Forelimb muscle (tissue), 1 donor: ENCODE measurements at regions not wholly inside any gene's neighbourhood (a gene's known extent, or its start where the extent isn't known, plus 50 kb on each side); places are given as distances from the start of the nearest gene placed in this dataset.
"Not testable (repeated sequence)": the region's sequence is repeated elsewhere in the genome, so short reads cannot be mapped to it uniquely, and the experiment has no call there.

Source experiments
- DNase-seq: peaks from one replicate; pipeline ENCODE4 v3.0.0-alpha.2; 2013; ENCODE audit warnings: low read depth

DNA sequence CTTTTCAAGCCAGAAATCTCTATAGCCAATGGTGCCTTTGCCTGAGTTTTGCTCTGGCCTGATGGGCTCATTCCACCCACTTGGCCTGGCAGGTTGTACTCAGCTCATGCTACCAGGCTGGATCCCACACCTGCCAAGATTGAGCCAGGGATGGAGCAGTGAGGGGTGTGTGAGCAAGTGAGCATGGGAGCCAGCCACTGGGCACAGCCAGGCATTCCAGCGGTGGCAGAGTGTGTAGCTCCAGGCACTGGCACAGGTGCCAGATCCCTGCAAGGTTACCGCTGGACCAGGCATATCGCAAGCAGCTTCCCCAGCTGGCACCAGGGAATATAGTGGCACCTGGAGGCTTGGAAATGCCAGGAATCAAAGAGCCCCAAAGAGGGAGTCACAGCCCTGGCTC lies 2395.6 kb upstream of the C9orf72 start:
- DNase-seq = no peak

DNA sequence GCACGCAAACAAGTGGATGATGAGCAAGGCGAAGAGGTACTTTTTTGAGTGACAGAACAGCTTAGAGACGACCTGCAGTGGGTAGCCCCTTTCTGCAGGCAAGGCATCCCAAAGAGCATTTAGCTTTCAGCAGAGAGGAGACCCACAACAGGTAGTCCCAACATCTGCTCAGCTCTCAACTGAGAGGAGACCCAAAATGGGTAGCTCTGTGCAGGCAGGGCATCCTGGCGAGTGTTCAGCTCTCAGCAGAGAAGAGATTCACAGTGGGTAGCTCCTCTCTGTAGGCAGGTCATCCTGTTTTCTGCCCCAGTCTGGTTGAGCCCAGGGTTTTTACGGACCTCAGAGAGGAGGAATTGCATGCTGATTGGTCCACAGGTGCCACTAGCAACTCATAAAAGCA lies 2396.1 kb upstream of the C9orf72 start:
- no peak for DNase-seq

DNA sequence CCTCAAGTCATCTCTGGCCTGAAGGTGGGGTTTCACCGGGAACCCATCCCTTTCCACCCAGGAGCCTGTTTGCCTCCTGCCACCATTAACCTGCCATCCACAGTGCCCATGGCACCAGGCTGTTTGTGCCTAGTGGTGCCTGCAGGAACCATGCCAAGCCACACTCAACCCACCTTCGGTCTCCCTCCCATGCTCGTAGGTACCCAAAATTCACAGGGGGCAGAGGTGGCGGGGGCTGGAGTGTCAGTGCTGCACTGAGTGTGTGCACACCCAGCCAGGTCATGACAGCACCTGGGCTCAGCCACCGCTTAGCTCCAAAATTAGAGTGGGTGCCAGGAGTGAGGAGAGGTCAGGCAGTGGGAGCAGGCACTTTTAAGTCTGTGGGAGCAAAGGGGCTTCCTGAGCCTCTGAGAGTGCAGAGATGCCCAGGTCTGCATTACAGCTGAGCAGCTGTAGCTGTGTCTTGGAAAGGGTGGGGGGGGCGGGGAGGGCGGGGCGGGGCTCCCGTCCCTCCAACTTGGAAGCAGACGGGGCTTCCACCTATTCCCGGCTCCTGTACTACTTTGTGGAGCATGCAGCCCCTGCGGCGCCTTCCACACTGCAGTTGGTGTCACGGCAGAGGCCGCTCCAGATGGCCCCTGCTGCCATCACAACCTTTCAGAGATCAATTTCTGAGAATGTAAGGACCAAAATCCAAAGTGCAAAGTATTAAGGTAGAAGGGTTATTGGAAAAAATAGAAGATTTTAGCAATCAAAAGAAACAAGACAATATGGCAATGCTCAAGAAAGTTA lies 2396.8 kb upstream of the C9orf72 start:
- DNase-seq = no peak

DNA sequence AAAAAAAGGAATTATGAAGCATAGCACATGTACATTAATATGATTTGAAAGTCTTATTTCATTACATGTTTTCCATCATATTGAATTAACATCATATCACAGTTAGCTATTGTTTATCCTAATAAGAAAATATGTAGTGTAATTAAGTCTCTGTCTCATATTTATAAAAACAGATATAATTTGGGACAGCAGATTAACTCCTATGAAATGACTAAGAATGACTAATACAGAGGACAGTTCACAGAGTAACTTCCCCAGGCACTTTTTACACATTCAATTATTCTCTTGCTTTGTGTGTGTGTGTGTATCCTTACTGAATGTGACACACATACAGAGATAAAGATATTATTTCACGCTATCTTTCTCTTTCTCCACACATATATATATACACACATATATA lies 2400.9 kb upstream of the C9orf72 start:
- DNase-seq = no peak

DNA sequence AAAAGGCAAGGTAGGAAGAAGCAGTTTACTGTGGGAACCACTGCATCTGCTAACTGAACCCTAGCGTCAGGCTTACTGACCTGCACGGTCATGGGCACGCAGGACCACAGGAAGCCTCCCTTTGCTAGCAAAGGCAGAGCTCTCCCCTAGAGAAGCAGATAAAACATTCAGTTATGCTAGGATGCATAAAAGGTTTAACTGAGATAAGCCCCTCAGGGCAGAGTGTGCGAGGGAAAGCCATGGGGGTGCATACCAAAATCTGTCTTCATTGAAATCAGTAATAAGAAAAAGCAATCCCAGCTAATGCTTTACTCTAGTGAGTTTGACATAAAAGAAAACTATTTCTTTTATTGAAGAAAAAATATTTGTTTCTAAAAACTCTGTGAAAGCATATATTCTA lies 2403.7 kb upstream of the C9orf72 start:
- DNase-seq = no peak

DNA sequence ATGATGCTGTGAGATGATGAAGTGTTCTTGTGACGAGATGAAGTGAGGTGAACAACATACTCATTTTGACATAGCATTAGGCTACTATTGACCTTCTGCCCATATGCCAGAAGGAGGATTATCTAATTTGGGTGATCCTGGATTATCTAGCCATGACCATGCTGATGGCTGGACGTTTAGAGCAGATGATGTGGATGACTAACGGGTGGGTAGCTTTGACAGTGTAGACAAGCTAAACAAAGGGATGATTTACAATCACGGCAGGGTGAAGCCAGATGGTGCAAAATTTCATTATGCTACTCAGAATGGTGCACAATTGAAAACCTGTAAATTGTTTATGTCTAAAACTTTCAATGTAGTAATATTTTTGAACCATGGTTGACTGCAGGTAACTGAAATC lies 2403.4 kb upstream of the ACO1 start:
- no peak for DNase-seq

DNA sequence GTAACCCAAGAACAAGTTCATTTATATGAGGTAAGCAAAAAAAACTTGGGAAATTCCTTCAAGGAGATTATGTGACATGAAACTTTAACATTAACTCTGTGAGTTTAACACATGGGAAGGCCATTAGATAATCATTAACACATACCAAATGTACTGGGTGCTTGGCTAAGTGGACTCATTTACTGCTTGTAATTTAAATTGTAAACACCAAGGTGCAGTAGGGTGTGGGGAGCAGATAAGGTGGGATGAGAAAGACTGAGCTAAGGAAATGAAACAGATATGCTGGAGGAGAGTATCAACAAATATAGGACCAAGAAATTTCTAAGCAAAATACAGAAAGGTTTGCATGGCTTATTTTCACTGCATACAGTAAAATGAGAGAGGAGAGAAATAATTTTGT lies 2384.8 kb upstream of the ACO1 start:
- no peak for DNase-seq

DNA sequence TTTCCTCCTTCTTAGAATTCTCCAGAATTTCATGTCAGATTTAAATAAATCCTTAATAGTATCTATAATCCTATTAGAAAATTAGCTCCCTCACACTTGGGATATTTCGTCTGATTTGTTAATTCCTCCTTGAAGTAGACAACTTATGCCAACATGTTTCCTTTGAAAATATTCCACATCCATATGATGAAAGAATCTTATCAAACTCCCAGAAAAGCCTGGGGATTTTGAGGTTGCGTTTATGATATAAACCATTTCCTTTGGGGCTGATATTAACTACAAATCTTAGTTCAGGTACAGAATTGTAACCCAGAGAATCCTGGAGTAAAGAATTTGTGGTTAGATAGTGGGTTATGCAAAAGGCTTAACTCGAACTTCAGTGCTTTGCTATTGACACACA lies 2373.8 kb upstream of the ACO1 start:
- DNase-seq = no peak

DNA sequence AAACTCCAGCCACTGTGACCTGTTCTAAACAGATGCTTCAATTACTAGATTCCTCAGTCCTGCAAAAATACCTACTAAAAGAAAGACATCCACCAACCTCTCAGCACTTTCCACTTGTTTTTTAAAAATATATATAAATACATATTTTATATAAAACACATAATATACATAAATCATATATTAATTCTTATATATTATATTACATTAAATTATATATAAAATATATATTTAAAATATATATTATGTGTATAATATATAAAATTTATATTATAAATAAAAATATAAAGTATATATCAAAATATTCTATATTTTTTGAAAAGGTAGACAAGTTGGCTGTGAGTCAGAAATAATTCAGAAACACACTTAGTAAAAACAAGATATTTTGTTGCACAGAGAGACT lies 2371.8 kb upstream of the ACO1 start:
- no peak for DNase-seq

DNA sequence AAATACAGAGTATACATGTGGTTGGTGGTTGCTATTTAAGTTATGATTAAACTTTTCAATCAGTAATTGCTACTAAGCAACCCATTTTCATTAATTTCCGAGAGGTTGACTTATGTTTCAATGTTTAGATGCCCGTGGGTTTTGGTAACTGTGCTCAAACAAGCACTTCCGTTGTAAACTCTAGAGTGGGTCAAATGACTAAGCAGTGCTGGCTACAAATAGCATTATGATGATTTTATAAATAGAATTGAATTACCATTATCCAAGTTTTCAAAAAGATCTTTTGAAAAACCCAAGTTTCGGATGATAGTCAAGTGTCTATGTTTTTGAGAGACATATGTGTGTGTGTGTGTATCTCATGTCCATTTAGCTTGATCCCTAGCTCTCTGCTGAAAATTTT lies 2369.4 kb upstream of the ACO1 start:
- no peak for DNase-seq

DNA sequence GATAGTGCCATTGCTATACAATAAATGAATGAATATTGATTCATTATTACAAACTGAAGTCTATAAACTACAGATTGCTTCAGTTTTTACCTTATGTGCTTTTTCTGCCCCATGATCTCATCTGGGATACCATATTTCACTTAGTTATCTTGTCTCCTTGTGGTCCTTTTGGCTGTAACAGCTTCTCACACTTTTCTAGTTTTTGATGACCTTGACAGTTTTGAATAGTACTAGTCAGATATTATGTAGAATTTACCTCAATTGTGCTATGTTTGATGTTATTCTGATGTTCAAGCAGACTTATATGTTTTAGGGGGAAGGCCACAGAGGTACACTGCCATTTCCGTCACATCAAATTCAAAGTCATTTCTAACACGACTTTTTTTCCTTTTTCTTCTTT lies 2364.3 kb upstream of the ACO1 start:
- no peak for DNase-seq

DNA sequence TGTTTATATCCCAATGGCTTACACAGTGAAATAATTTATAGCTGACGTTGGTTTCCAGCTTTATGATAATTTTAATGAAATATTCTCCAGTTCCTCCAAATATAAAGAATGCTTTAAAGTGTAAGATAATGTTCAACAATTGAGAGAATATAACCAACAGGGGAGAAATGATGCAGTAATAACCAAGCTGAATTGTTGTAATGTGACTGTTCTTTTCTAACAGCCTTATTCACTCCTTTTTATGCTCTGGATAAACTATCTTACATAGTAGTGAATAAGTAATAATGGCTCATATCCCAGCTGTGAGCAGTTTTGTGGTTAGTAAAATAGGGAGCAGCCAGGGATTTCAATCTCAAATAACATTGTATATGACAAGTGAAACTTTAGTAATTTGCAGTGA lies 2348.7 kb upstream of the ACO1 start:
- DNase-seq = no peak

DNA sequence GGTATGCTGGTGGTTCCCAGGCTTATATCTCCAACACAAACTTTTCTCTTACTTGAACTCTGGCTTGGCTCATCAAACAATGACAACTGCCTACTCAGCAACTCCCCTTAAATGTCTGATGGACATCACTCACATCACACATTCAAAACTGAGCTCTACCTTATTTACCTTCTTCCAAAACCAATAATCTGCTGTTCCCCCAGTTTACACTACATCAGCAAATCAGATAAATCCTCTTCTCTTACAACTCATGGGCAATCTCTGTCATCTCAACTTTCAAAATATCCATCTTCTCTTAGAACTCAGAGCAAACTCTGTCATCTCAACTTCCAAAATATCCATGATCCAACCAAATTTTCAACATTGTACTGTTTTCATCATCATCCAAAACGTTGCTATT lies 2347.9 kb upstream of the ACO1 start:
- no peak for DNase-seq

DNA sequence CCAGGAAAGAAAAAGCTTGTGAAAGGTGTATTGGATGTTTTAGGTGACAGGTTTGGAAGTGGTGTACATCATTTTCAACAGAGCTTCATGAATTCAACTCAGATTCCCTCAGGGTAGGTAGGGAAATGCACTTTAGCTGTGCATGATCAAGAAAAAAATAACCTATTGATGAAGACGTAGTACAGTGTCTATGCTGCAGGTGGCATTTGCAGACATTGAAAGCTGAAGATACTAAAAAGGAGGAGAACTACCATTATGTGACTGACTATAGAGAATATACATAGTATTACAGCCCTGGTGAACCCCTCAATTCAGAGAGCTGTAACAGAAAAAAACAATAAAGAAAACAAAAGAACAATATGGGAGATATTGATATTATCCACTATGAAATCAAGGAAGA lies 2344.7 kb upstream of the ACO1 start:
- DNase-seq = no peak

DNA sequence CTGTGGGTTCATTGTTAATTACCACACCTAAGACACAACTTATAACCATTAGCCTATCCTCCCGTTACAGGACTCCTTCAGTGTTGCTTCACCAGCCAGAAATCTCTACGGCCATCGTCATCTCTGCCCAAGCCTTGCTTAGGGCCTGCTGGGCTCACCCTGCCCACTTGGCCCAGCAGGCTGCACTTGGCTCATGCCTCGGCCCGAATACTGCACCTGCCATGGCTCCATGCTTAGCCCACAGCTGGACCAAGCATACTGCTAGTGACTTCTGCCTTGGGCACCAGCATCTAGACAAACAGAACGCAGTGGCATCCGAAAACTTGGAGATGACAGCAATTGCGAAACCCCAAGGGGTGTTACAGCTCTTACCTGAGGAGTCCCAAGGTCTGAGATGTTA lies 2336.0 kb upstream of the ACO1 start:
- DNase-seq = no peak

DNA sequence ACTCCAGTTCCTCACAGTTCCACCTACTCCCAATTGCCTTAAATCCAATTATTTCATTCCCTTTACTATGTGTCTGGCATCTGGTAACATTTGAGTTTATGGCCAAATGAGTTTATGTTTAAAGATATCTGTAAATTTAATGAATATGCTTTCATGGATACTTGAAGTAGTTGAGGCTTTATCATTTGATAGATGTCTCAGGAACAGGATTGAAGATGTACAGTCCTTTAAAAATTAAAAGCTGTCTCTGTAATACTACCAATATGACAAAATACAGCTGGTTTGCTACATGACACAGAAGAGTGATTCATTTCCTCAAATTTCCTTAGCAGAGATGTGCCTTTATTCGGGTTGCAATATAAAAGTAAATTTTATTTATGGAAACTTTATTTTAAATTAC lies 2326.0 kb upstream of the ACO1 start:
- DNase-seq = no peak

DNA sequence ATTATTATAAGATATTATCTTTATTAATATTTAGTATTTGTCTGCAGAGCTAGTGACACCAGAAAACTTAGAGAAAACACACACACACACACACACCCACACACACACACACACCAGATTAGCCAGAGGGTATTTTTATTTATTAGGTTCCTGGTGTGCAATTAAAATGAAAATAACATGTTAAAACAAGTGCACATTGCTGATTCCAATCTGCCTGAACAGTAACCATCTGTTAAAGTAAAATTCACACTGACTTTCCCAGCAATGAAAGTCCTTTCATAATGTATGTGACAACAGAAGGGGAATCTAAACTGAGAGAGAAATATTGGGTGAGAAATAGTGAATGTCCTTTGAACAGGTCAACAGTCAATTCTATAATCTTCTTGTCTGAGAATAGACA lies 2323.5 kb upstream of the ACO1 start:
- no peak for DNase-seq

DNA sequence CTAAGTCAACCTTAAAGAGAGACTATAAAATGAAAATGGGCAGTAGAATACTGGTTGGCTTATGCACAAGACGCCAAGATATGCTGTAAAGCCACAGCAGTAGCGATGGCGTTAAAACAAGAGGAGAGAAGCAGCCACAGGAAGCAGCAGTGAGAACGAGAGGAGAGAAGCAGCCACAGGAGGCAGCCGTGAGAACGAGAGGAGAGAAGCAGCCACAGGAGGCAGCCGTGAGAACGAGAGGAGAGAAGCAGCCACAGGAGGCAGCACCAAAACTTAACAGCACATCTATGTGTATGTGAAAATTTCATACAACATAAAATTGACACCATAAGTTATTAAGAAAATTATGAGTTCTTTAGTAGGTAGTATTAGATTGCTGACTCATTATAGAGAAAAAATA lies 2318.6 kb upstream of the ACO1 start:
- DNase-seq = no peak

DNA sequence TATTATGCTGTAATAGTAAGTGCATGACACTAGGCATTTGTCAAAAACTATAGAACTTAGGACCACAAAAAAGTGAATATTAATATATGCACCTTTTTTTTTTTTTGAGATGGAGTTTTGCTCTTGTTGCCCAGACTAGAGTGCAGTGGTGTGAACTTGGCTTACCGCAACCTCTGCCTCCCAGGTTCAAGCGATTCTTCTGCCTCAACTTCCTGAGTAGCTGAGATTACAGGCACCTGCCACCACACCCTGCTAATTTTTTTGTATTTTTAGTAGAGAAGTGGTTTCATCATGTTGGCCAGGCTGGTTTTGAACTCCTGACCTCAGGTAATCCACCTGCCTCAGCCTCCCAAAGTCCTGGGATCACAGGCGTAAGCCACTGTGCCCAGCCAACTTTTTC lies 2315.2 kb upstream of the ACO1 start:
- DNase-seq = not testable (repeated sequence)

DNA sequence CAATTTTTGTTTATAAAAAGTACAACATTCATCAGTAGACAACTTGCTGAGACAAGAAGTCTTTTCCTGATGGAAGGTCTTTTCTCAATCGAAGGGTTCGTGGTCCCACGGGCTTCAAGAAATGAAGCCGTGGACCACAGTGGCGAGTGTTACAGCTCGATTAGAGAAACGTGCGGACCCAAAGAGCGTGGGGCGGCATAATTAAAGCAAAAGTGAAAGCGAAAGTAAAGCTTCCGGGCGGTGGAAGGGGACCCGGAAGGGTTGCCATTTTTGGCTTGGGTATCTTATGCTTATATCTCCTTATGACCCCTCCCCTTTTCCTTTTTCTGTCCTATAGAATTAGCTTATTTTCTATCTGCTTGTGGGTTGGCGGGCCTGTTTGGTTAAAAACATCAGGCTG lies 2309.4 kb upstream of the ACO1 start:
- no peak for DNase-seq

DNA sequence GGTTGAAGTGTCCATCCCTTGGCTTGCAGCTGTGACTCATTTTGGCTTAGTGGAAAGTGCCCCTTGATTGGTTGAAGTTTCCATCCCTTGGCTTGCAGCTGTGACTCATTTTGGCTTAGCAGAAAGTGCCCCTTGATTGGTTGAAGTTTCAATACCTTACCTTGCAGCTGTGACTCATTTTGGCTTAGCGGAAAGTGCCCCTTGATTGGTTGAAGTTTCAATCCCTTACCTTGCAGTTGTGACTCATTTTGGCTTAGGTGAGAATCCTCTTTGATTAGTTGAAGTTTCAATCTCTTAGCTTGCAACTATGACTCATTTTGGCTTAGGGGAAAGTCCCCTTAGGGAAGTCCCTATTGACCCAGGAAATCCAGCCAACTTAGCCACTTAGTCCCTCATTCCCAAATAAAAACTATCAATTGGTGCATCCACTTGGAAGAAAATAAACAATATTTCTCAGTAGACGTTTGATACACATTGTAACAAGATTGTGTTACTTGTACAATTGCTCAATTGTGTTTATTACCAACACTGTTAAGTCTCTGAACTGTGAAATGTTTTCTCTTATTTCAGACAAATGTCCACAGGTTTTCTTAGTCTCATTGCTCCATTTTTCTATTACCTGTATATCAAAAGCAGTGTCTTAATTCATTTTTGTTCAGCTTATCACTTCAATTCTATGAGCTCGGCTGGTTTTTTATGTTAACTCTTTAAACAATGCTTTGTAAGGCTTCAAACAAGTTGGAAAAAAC lies 2308.8 kb upstream of the ACO1 start:
- DNase-seq = no peak

DNA sequence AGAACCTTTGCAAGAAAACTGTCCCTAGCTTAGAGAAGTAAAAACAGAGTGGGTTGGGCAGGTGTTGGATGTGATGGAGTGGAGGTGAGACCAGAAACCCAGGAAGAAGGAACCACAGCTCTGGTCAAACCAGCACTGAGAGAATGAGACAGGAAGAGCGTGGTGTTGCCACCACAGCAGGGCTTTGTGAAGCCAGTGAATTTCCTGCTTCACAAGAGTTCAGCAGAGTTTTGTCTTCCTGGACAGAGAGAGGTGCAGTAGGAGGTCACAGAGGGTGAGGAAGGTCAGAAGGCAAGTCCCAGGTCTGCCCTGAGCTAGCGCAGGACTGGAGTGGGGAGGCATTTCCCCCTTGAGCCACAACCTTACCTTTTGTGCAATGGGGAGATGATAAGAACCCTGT lies 2306.2 kb upstream of the ACO1 start:
- no peak for DNase-seq

DNA sequence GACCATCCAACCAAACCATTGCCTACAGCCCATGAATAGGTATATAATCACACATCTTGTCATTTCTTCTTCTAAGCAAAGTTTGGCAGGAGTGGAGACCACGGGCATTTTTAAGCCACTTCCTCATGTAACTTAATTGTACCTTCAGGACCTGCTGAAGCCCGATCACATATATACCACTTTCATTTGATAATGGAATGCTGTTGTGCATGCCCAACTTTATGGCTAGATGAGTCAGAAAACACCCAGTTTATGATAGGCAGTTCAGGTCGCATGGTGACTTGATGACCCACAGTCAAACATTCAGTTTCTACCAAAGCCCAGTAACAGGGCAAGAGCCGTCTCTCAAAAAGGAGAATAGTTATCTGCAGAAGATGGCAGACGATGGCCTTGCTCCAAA lies 2295.0 kb upstream of the ACO1 start:
- DNase-seq = no peak
